Effector memory CD4-positive, alpha-beta T cell (primary cell): ENCODE measurements at regions not wholly inside any gene's neighbourhood (a gene's known extent, or its start where the extent isn't known, plus 50 kb on each side); places are given as distances from the start of the nearest gene placed in this dataset.

Source experiments
- DNase-seq, 3 donors: peaks; one replicate each; pipeline ENCODE4 v3.0.0-alpha.2; 2020
- H3K27ac ChIP-seq: 2 replicates; pipeline ENCODE4 v1.7.0; 2013; ENCODE audit warnings: mild to moderate bottlenecking, low read length, moderate library complexity; ENCODE audit not compliant: insufficient read depth, poor library complexity, severe bottlenecking
- H3K27me3 ChIP-seq: replicated peaks from 2 replicates; pipeline ENCODE4 v1.7.0; 2013; ENCODE audit warnings: mild to moderate bottlenecking, low read length; ENCODE audit not compliant: insufficient read depth, control insufficient read depth, poor library complexity, severe bottlenecking
- H3K36me3 ChIP-seq: 2 replicates; pipeline ENCODE4 v1.7.0; 2013; ENCODE audit warnings: mild to moderate bottlenecking, low read length, moderate library complexity; ENCODE audit not compliant: control insufficient read depth, insufficient read depth
- H3K4me1 ChIP-seq: 2 replicates; pipeline ENCODE4 v1.7.0; 2013; ENCODE audit warnings: low read length, mild to moderate bottlenecking; ENCODE audit not compliant: control insufficient read depth, insufficient read depth, poor library complexity, severe bottlenecking
- H3K4me3 ChIP-seq: 2 replicates; pipeline ENCODE4 v1.7.0; 2013; ENCODE audit warnings: low read length, low read depth, mild to moderate bottlenecking; ENCODE audit not compliant: insufficient read depth, poor library complexity, severe bottlenecking
- H3K9me3 ChIP-seq: 2 replicates; pipeline ENCODE4 v1.7.0; 2013; ENCODE audit warnings: mild to moderate bottlenecking, low read length, moderate library complexity; ENCODE audit not compliant: control insufficient read depth

DNA sequence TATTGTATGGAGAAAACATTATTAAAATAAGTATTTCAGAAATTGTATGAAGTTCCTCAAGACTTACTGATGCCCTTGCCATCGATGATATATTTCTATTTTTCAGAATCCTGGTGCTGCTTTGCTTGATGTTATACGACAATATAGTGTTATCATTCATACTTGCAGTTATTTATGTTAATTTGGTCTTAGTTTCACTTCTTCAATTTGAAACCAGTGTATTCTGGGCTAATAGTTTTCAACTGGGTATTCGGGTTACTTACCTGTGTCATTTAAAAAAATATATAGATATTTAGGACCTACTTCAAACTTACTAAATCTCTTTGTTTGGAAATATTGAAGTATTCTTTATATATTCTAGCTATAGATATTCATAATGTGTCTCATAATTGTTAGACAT lies 1414.7 kb downstream of the C4orf33 start:
- no peak overlapping the region for H3K4me3 ChIP-seq
- DNase-seq = no peak
- no peaks in the 10 kb centered on the region for H3K36me3 ChIP-seq
- H3K27me3 ChIP-seq = no peaks in the 10 kb centered on the region
- no peak overlapping the region for H3K27ac ChIP-seq
- H3K9me3 ChIP-seq = no peaks in the 10 kb centered on the region
- H3K4me1 ChIP-seq = no peaks in the 10 kb centered on the region

DNA sequence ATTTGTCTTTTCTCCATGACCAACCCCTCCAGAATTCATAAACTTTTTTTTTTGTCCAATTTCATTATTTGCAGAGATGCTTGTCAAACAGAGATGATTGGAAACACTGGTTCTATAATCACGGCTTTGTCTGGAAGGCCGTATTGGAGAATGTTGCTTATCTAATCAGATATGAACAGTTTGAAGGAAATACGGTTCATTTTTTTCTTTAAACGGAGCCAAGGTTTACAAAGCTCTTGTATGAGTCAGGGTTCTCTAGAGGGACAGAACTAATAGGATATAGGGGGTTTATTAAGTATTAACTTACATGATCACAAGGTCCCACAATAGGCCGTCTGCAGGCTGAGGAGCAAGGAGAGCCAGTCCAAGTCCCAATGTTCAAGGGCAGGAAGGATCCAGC lies 1415.8 kb downstream of the C4orf33 start:
- no peaks in the 10 kb centered on the region for H3K27me3 ChIP-seq
- H3K4me1 ChIP-seq = no peaks in the 10 kb centered on the region
- H3K36me3 ChIP-seq = no peaks in the 10 kb centered on the region
- DNase-seq = no peak
- no peaks in the 10 kb centered on the region for H3K9me3 ChIP-seq
- H3K4me3 ChIP-seq = no peak overlapping the region
- no peak overlapping the region for H3K27ac ChIP-seq

DNA sequence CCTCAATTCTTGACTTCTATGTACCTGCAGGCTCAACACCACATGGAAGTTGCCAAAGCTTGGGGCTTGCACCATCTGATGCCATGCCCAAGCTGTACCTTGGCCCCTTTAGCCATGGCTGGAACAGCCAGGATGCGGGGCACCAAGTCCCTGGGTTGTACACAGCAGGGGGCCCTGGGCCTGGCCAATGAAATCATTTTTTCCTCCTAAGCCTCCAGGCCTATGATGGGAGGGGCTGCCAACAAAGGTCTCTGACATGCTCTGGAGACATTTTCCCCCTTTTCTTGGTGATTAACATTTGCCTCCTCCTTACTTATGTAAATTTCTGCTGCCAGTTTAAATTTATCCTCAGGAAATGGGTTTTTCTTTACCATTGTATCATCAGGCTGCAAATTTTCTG lies 1428.1 kb downstream of the C4orf33 start:
- H3K36me3 ChIP-seq = no peaks in the 10 kb centered on the region
- DNase-seq = no peak
- no peak overlapping the region for H3K27ac ChIP-seq
- H3K27me3 ChIP-seq = no peaks in the 10 kb centered on the region
- H3K9me3 ChIP-seq = no peaks in the 10 kb centered on the region
- no peak overlapping the region for H3K4me3 ChIP-seq
- no peaks in the 10 kb centered on the region for H3K4me1 ChIP-seq

DNA sequence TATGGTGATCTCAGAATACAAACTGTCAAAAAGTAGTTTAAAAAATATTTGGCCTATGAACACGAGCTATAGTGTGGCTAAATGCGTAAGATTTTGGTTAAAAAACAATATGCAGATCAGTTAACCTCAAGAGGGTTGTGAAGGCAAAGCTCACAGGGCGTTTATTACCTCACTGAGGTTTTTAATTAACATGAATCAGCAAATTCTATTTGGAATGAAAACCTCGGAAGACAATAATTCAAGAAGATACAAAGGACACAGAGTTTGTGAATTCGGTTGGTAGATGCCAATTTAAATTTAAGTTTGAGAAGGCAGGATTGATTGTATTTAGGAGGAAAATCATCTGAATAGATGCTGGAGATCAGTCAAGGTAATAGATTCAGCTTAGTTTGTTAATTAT lies 1434.6 kb downstream of the C4orf33 start:
- H3K4me1 ChIP-seq = no peaks in the 10 kb centered on the region
- no peaks in the 10 kb centered on the region for H3K9me3 ChIP-seq
- no peak overlapping the region for H3K27ac ChIP-seq
- no peak for DNase-seq
- H3K27me3 ChIP-seq = no peaks in the 10 kb centered on the region
- no peaks in the 10 kb centered on the region for H3K36me3 ChIP-seq
- no peak overlapping the region for H3K4me3 ChIP-seq

DNA sequence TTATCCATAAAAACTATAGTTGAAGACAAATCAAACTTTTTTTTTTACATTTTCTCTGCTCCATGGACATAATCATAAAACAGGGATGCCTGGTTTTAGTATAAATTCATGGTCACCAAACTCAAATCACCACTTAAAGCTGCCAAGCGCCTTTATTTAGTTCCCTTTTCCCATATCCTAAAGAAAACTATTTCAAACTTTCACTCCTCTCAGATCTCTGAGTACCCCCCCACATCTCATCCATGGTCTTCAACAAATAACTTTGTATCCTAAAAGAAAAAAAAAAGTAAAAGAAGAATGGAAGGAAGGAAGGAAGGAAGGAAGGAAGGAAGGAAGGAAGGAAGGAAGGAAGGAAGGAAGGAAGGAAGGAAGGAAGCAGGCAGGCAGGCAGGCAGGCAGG lies 1438.7 kb downstream of the C4orf33 start:
- no peak for DNase-seq
- no peaks in the 10 kb centered on the region for H3K4me1 ChIP-seq
- no peak overlapping the region for H3K4me3 ChIP-seq
- no peaks in the 10 kb centered on the region for H3K36me3 ChIP-seq
- H3K9me3 ChIP-seq = no peaks in the 10 kb centered on the region
- no peaks in the 10 kb centered on the region for H3K27me3 ChIP-seq
- no peak overlapping the region for H3K27ac ChIP-seq

DNA sequence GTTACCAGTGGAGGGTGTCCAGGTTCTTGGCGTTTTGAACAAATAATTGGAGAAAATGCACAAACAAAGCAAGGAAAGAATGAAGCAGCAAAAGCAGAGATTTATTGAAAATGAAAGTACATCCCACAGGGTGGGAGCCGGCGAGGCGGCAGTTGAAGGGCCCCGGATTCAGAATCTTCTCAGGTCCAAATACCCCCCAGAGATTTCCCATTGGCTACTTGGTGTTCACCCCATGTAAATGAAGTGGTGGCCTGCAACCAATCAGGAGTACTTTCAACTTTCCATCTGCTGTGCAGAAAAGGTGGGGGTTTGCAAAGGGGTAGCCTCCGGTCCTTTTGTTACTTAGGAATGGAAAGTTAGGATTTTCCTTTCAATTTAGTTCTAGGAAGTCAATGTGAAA lies 1447.0 kb downstream of the C4orf33 start:
- Histone ChIP-seq H3K9me3 (no peaks in the 10 kb centered on the region), H3K27me3 (no peaks in the 10 kb centered on the region), H3K4me1 (no peaks in the 10 kb centered on the region), H3K36me3 (no peaks in the 10 kb centered on the region), H3K4me3 (no peak overlapping the region), H3K27ac (no peak overlapping the region)
- DNase-seq = no peak

DNA sequence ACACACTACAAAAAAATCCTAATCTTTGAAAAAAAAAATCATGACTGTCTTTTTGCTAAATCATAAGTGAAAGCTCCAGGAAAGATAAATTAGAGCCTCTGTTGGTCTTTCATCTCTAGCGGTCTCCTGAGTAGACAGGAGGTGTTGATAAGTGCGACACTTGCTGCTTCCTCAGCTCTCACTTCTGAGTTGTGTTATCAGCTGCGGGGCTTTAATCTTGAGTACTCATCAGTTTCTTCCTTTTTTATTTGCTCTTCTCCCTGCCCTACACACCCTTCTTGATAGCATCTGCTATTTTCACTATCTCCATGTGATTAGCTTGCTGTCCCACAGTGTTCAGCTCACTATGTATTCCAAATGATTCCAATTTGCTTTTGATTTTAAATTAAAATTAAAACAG lies 1449.2 kb downstream of the C4orf33 start:
- H3K36me3 ChIP-seq = no peaks in the 10 kb centered on the region
- H3K9me3 ChIP-seq = no peaks in the 10 kb centered on the region
- no peak for DNase-seq
- no peaks in the 10 kb centered on the region for H3K27me3 ChIP-seq
- no peaks in the 10 kb centered on the region for H3K4me1 ChIP-seq
- no peak overlapping the region for H3K4me3 ChIP-seq
- H3K27ac ChIP-seq = no peak overlapping the region

DNA sequence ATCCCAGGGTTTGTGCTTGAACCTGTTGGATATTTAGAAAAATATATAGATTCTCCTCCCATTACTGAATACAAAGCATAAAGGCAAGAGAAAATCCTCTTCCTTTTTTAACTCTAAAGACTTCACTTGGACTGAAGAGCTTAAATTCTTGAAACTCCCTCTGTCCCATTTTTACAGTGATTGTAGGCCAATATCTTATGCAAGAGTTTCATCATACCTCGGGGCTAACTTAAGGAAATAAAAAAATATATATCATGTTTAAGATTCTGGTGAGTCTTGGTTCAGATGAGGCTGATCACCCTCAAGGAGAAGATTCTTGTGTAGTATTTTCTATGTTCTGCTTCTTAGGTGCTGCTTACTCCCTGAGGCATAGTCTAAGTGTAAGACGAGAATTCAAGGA lies 1449.6 kb downstream of the C4orf33 start:
- DNase-seq = no peak
- no peaks in the 10 kb centered on the region for H3K36me3 ChIP-seq

DNA sequence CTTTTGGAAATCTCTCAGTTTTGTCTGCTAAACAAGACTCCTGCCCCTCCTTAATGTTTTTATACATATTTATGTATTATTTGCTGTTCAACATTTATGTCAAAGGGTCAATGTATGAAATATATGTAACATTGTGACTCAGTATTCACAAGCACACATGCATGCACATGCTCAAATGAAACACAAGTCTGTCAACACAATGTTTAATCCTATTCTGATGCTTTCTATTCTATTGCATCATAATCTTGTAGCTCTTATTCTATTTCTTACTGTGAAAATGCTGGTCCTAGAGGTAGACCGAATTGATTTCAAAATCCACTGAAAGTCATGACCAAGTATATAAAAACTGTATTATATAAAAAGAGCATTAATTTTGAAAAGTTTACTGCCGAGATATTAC lies 1463.3 kb downstream of the C4orf33 start:
- no peaks in the 10 kb centered on the region for H3K27me3 ChIP-seq
- no peak overlapping the region for H3K4me3 ChIP-seq
- no peaks in the 10 kb centered on the region for H3K36me3 ChIP-seq
- no peaks in the 10 kb centered on the region for H3K4me1 ChIP-seq
- no peak overlapping the region for H3K27ac ChIP-seq
- no peaks in the 10 kb centered on the region for H3K9me3 ChIP-seq
- no peak for DNase-seq

More for the DNA sequence above, 1449.6 kb downstream of the C4orf33 start:
- H3K27me3 ChIP-seq = no peaks in the 10 kb centered on the region
- no peak overlapping the region for H3K4me3 ChIP-seq
- H3K9me3 ChIP-seq = no peaks in the 10 kb centered on the region
- H3K4me1 ChIP-seq = no peaks in the 10 kb centered on the region
- H3K27ac ChIP-seq = no peak overlapping the region

DNA sequence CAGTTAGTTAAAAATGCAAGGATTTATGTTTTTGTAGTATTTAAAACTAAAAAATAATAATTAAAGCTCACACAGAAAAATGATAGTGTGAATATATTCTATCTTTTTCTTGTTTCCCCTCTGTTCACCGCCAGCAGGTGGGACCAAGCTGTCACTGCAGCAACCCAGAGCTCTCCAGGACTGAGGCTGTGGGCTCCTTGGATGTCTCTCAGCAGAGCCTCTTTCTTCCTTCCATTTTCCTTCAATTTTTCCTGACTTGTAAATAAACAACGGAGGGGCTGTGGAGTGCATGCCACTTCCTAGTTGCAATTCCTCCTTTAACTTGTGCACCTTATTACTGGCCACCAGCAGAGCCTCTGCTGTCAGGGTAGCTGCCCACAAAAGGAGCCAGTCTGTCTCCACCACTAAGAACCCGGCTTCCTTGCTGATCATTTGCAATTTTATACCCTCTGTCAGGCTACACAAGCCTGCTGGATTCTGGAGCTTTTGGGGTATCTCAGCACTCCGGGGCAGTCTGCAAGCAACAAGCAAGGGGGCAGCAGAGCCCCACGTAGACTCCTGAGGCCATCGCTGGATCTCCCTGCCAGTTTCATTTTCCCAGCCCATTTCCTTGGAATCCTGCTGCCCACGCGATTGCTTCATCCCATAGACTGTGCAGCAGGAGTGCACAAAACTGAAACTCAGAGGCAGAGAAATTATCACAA lies 1467.4 kb downstream of the C4orf33 start:
- DNase-seq = no peak
- Histone ChIP-seq H3K4me3 (no peak overlapping the region), H3K27ac (no peak overlapping the region), H3K36me3 (no peaks in the 10 kb centered on the region), H3K4me1 (no peaks in the 10 kb centered on the region), H3K9me3 (no peaks in the 10 kb centered on the region), H3K27me3 (no peaks in the 10 kb centered on the region)
